ENCODE measurements at regions not wholly inside any gene's neighbourhood (a gene's known extent, or its start where the extent isn't known, plus 50 kb on each side); places are given as distances from the start of the nearest gene placed in this dataset.
"Not testable (repeated sequence)": the region's sequence is repeated elsewhere in the genome, so short reads cannot be mapped to it uniquely, and the experiment has no call there.

GRCh38 chr6:15160812-15161211, 85.1 kb upstream of the JARID2 start:
- Histone ChIP-seq H3K4me1 (ENCODE audit: control insufficient read depth, insufficient read depth, low read length) (no peaks in the 10 kb centered on the region), H3K27me3 (ENCODE audit: control insufficient read depth, insufficient read depth, low read length) (no peaks in the 10 kb centered on the region), H3K4me3 (ENCODE audit: low read depth in 2 of 2, low read length in 2 of 2) (no peak overlapping the region), H3K27ac (ENCODE audit: low read length) (no peak overlapping the region), H3K9me3 (ENCODE audit: control insufficient read depth, insufficient read depth, low read depth, low read length) (no peaks in the 10 kb centered on the region), H3K36me3 (ENCODE audit: control insufficient read depth, insufficient read depth, low read length) (no peaks in the 10 kb centered on the region)
- POLR2A ChIA-PET, result no interaction called here
- intact Hi-C loops (cut with micrococcal nuclease; ENCODE audit: unreplicated experiment), result no loop called here
- CTCF ChIA-PET, result no interaction called here
- no TSS peak for BruUV-seq (replicated peaks)
- DNase-seq (ENCODE audit: low read depth, low spot score) (no peak), ATAC-seq (no peak)
- TF ChIP-seq, protein P1, sequence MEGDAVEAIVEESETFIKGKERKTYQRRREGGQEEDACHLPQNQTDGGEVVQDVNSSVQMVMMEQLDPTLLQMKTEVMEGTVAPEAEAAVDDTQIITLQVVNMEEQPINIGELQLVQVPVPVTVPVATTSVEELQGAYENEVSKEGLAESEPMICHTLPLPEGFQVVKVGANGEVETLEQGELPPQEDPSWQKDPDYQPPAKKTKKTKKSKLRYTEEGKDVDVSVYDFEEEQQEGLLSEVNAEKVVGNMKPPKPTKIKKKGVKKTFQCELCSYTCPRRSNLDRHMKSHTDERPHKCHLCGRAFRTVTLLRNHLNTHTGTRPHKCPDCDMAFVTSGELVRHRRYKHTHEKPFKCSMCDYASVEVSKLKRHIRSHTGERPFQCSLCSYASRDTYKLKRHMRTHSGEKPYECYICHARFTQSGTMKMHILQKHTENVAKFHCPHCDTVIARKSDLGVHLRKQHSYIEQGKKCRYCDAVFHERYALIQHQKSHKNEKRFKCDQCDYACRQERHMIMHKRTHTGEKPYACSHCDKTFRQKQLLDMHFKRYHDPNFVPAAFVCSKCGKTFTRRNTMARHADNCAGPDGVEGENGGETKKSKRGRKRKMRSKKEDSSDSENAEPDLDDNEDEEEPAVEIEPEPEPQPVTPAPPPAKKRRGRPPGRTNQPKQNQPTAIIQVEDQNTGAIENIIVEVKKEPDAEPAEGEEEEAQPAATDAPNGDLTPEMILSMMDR (IDR thresholded peaks at IDR 0.05), result no peak
- TF ChIP-seq TCF7L2 (IDR thresholded peaks at IDR 0.05; ENCODE audit: low read depth, low read length) (no peak), POLR2AphosphoS5 (IDR thresholded peaks at IDR 0.05; ENCODE audit: low read depth, low read length) (no peak), SIN3A (IDR thresholded peaks at IDR 0.05; ENCODE audit: borderline replicate concordance, insufficient read depth, low read depth, low read length) (no peak)
- TF ChIP-seq, protein P2, sequence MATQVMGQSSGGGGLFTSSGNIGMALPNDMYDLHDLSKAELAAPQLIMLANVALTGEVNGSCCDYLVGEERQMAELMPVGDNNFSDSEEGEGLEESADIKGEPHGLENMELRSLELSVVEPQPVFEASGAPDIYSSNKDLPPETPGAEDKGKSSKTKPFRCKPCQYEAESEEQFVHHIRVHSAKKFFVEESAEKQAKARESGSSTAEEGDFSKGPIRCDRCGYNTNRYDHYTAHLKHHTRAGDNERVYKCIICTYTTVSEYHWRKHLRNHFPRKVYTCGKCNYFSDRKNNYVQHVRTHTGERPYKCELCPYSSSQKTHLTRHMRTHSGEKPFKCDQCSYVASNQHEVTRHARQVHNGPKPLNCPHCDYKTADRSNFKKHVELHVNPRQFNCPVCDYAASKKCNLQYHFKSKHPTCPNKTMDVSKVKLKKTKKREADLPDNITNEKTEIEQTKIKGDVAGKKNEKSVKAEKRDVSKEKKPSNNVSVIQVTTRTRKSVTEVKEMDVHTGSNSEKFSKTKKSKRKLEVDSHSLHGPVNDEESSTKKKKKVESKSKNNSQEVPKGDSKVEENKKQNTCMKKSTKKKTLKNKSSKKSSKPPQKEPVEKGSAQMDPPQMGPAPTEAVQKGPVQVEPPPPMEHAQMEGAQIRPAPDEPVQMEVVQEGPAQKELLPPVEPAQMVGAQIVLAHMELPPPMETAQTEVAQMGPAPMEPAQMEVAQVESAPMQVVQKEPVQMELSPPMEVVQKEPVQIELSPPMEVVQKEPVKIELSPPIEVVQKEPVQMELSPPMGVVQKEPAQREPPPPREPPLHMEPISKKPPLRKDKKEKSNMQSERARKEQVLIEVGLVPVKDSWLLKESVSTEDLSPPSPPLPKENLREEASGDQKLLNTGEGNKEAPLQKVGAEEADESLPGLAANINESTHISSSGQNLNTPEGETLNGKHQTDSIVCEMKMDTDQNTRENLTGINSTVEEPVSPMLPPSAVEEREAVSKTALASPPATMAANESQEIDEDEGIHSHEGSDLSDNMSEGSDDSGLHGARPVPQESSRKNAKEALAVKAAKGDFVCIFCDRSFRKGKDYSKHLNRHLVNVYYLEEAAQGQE (IDR thresholded peaks at IDR 0.05; ENCODE audit: insufficient read depth in 1 of 2, low read depth in 2 of 2, low read length in 1 of 2), result no peak
- in situ Hi-C loops (cut with HindIII; ENCODE audit: low pct_unique_long_range_greater_than_20kb, low sequenced_read_pairs), result no loop called here

GRCh38 chr6:15164855-15165254, 81.0 kb upstream of the JARID2 start:
- H3K4me1 ChIP-seq (ENCODE audit: control insufficient read depth, insufficient read depth, low read length); H3K27me3 ChIP-seq (ENCODE audit: control insufficient read depth, insufficient read depth, low read length); POLR2A ChIA-PET; BruUV-seq (replicated peaks); H3K27ac ChIP-seq (ENCODE audit: low read length); in situ Hi-C loops (cut with HindIII; ENCODE audit: low pct_unique_long_range_greater_than_20kb, low sequenced_read_pairs); H3K9me3 ChIP-seq (ENCODE audit: control insufficient read depth, insufficient read depth, low read depth, low read length); DNase-seq (ENCODE audit: low read depth, low spot score); intact Hi-C loops (cut with micrococcal nuclease; ENCODE audit: unreplicated experiment); ATAC-seq; H3K4me3 ChIP-seq (ENCODE audit: low read depth in 2 of 2, low read length in 2 of 2); H3K36me3 ChIP-seq (ENCODE audit: control insufficient read depth, insufficient read depth, low read length); CTCF ChIA-PET: not testable (repeated sequence)

DNA sequence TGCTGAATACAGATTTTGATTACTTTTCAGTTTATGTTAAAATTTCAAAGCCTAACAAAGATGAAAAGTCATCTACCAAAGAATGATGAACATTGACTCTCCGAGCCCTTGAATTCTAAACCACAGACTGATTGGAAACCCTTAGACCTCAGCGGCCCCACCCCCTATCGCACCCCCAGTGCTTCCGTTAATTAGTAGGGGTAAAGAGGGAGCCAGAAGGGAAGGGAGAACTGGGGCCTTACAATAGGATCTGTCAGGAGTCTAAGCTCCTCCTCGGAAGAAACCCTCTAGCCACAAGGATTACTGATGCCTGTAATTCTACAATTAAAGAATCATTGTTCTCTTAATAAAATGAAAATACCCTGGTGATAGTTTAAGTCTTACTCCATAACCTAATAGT, 79.7 kb upstream of the JARID2 start:
- DNase-seq (ENCODE audit: low read depth, low spot score) (no peak), ATAC-seq (no peak)
- Histone ChIP-seq H3K4me1 (ENCODE audit: control insufficient read depth, insufficient read depth, low read length) (no peaks in the 10 kb centered on the region), H3K9me3 (ENCODE audit: control insufficient read depth, insufficient read depth, low read depth, low read length) (no peaks in the 10 kb centered on the region), H3K36me3 (ENCODE audit: control insufficient read depth, insufficient read depth, low read length) (no peaks in the 10 kb centered on the region), H3K27ac (ENCODE audit: low read length) (no peak overlapping the region), H3K4me3 (ENCODE audit: low read depth in 2 of 2, low read length in 2 of 2) (no peak overlapping the region), H3K27me3 (ENCODE audit: control insufficient read depth, insufficient read depth, low read length) (no peaks in the 10 kb centered on the region)
- BruUV-seq (replicated peaks), result no TSS peak
- TF ChIP-seq, protein P1 (IDR thresholded peaks at IDR 0.05), result no peak
- TF ChIP-seq TCF7L2 (IDR thresholded peaks at IDR 0.05; ENCODE audit: low read depth, low read length) (no peak), SIN3A (IDR thresholded peaks at IDR 0.05; ENCODE audit: borderline replicate concordance, insufficient read depth, low read depth, low read length) (no peak), POLR2AphosphoS5 (IDR thresholded peaks at IDR 0.05; ENCODE audit: low read depth, low read length) (no peak)
- TF ChIP-seq, protein P2 (IDR thresholded peaks at IDR 0.05; ENCODE audit: insufficient read depth in 1 of 2, low read depth in 2 of 2, low read length in 1 of 2), result no peak
- intact Hi-C loops (cut with micrococcal nuclease; ENCODE audit: unreplicated experiment), result no loop called here
- ChIA-PET CTCF (no interaction called here), POLR2A (no interaction called here)
- in situ Hi-C loops (cut with HindIII; ENCODE audit: low pct_unique_long_range_greater_than_20kb, low sequenced_read_pairs), result no loop called here
